Mesenchymal stem cell (in vitro differentiated cells and primary cell): ENCODE measurements at regions not wholly inside any gene's neighbourhood (a gene's known extent, or its start where the extent isn't known, plus 50 kb on each side); places are given as distances from the start of the nearest gene placed in this dataset.

Experiments used
- DNase-seq: peaks from one replicate; pipeline ENCODE4 v3.0.0-alpha.2; 2013
- H2AFZ ChIP-seq: one replicate; pipeline ENCODE4 v1.6.1; 2013; ENCODE audit warnings: low read depth, mild to moderate bottlenecking, control low read depth, inconsistent platforms, low read length, moderate library complexity
- H2AK5ac ChIP-seq: 2 replicates; pipeline ENCODE4 v1.6.1; 2013; ENCODE audit warnings: low read length, moderate library complexity, mild to moderate bottlenecking, inconsistent platforms; ENCODE audit not compliant: severe bottlenecking
- H2BK120ac ChIP-seq: one replicate; pipeline ENCODE4 v1.6.1; 2013; ENCODE audit warnings: low read depth, mild to moderate bottlenecking, inconsistent platforms, low read length, moderate library complexity
- H2BK12ac ChIP-seq, 2 experiments: one replicate each; pipeline ENCODE4 v1.6.1; 2013; ENCODE audit warnings: inconsistent platforms in 2 of 2, low read length in 2 of 2, mild to moderate bottlenecking in 2 of 2, moderate library complexity in 2 of 2, control low read depth in 1 of 2
- H2BK15ac ChIP-seq: one replicate; pipeline ENCODE4 v1.6.1; 2013; ENCODE audit warnings: mild to moderate bottlenecking, low read depth, inconsistent platforms; ENCODE audit not compliant: poor library complexity, severe bottlenecking
- H2BK5ac ChIP-seq: 2 replicates; pipeline ENCODE4 v1.6.1; 2013; ENCODE audit warnings: low read depth, mild to moderate bottlenecking, low read length, control low read depth, inconsistent platforms; ENCODE audit not compliant: poor library complexity, severe bottlenecking
- H3K14ac ChIP-seq, 2 experiments: one replicate each; pipeline ENCODE4 v1.6.1; 2013; ENCODE audit warnings: inconsistent platforms in 2 of 2, low read length in 2 of 2, control low read depth in 1 of 2, mild to moderate bottlenecking in 1 of 2, moderate library complexity in 1 of 2
- H3K18ac ChIP-seq, 2 experiments: one replicate each; pipeline ENCODE4 v1.6.1; 2013; ENCODE audit warnings: inconsistent platforms in 2 of 2, low read length in 2 of 2, control low read depth in 1 of 2, low read depth in 1 of 2, mild to moderate bottlenecking in 1 of 2
- H3K23ac ChIP-seq, 2 experiments: one replicate each; pipeline ENCODE4 v1.6.1; 2013; ENCODE audit warnings: inconsistent platforms in 2 of 2, low read length in 2 of 2, mild to moderate bottlenecking in 2 of 2, moderate library complexity in 2 of 2, control low read depth in 1 of 2
- H3K27ac ChIP-seq: 2 replicates; pipeline ENCODE4 v1.5.1; 2013; ENCODE audit warnings: mild to moderate bottlenecking, moderate library complexity, low read length, control low read depth, inconsistent platforms; ENCODE audit not compliant: poor library complexity, severe bottlenecking
- H3K27me3 ChIP-seq, 2 experiments: 2 replicates each; pipeline versions ENCODE4 v1.6.1 to v1.7.0; 2013; ENCODE audit warnings: low read length in 2 of 2, mild to moderate bottlenecking in 2 of 2, moderate library complexity in 2 of 2, control low read depth in 1 of 2, inconsistent platforms in 1 of 2; ENCODE audit not compliant: control insufficient read depth in 1 of 2, insufficient read depth in 1 of 2
- H3K36me3 ChIP-seq, 2 experiments: 2 replicates each; pipeline versions ENCODE4 v1.6.1 to v1.7.0; 2013; ENCODE audit warnings: low read length in 2 of 2, control low read depth in 1 of 2, inconsistent platforms in 1 of 2, low read depth in 1 of 2, mild to moderate bottlenecking in 1 of 2; ENCODE audit not compliant: insufficient read depth in 2 of 2, control insufficient read depth in 1 of 2
- H3K4ac ChIP-seq, 2 experiments: one replicate each; pipeline ENCODE4 v1.6.1; 2013; ENCODE audit warnings: inconsistent platforms in 2 of 2, low read length in 2 of 2, mild to moderate bottlenecking in 2 of 2, moderate library complexity in 2 of 2, control low read depth in 1 of 2, low read depth in 1 of 2
- H3K4me1 ChIP-seq: 2 replicates; pipeline ENCODE4 v1.6.1; 2013; ENCODE audit warnings: low read depth, low read length, control low read depth; ENCODE audit not compliant: control insufficient read depth, insufficient read depth
- H3K4me2 ChIP-seq: 2 replicates; pipeline ENCODE4 v1.6.1; 2013; ENCODE audit warnings: low read length, mild to moderate bottlenecking, inconsistent platforms; ENCODE audit not compliant: poor library complexity, severe bottlenecking
- H3K4me3 ChIP-seq, 2 experiments: 2 replicates each; pipeline versions ENCODE4 v1.5.1 to v1.7.0; 2013; ENCODE audit warnings: low read length in 2 of 2, mild to moderate bottlenecking in 2 of 2, control low read depth in 1 of 2, low read depth in 1 of 2; ENCODE audit not compliant: insufficient read depth in 1 of 2
- H3K79me1 ChIP-seq: replicated peaks from 2 replicates; pipeline ENCODE4 v1.6.1; 2013; ENCODE audit warnings: mild to moderate bottlenecking, control low read depth, low read length, inconsistent platforms; ENCODE audit not compliant: poor library complexity, severe bottlenecking
- H3K9ac ChIP-seq: 2 replicates; pipeline ENCODE4 v1.7.0; 2013; ENCODE audit warnings: mild to moderate bottlenecking, low read length, moderate library complexity
- H3K9me3 ChIP-seq: 2 replicates; pipeline ENCODE4 v1.7.0; 2013; ENCODE audit warnings: mild to moderate bottlenecking, low read length; ENCODE audit not compliant: control insufficient read depth
- H4K8ac ChIP-seq: one replicate; pipeline ENCODE4 v1.6.1; 2013; ENCODE audit warnings: inconsistent platforms, mild to moderate bottlenecking, low read length, moderate library complexity
- H4K91ac ChIP-seq: one replicate; pipeline ENCODE4 v1.6.1; 2013; ENCODE audit warnings: mild to moderate bottlenecking, low read length, inconsistent platforms
- WGBS: methylation state at CpG from one replicate; pipeline ENCODE4 v1.1.7; 2013; ENCODE audit warnings: mixed read lengths; 5-methylcytosine and 5-hydroxymethylcytosine counted together

GRCh38 chr12:94749890-94750289 is 99.5 kb upstream of the TMCC3 start:
- Histone ChIP-seq H2BK5ac (no peak overlapping the region), H3K23ac (no peak overlapping the region), H3K9me3 (no peaks in the 10 kb centered on the region), H2BK15ac (no peak overlapping the region), H3K9ac (no peak overlapping the region), H2AFZ (no peak overlapping the region), H2BK12ac (no peak overlapping the region), H3K79me1 (no peaks in the 10 kb centered on the region), H4K91ac (no peak overlapping the region), H3K4me3 (no peak overlapping the region), H3K18ac (no peak overlapping the region), H3K4me1 (no peaks in the 10 kb centered on the region), H3K14ac (no peak overlapping the region), H3K27me3 (peaks cover 8 to 35% of the 10 kb centered on the region in 2 experiments), H3K4me2 (no peak overlapping the region), H3K36me3 (no peaks in the 10 kb centered on the region), H3K4ac (no peak overlapping the region), H2AK5ac (no peak overlapping the region), H2BK120ac (no peak overlapping the region), H4K8ac (no peak overlapping the region), H3K27ac (no peak overlapping the region)
- DNase-seq: no peak
- WGBS: 95% methylated on average over 6 of the region's 6 CpGs

- Histone ChIP-seq H3K27ac (no peak overlapping the region), H2AK5ac (no peak overlapping the region), H3K4me1 (no peaks in the 10 kb centered on the region), H3K4ac (no peak overlapping the region), H2BK12ac (no peak overlapping the region), H3K4me3 (no peak overlapping the region), H3K36me3 (no peaks in the 10 kb centered on the region), H3K9me3 (no peaks in the 10 kb centered on the region), H4K8ac (no peak overlapping the region), H3K79me1 (no peaks in the 10 kb centered on the region), H2BK120ac (no peak overlapping the region), H3K4me2 (no peak overlapping the region), H2BK5ac (no peak overlapping the region), H3K27me3 (peaks cover 8 to 38% of the 10 kb centered on the region in 2 experiments), H3K18ac (no peak overlapping the region), H2BK15ac (no peak overlapping the region), H3K14ac (no peak overlapping the region), H3K23ac (no peak overlapping the region), H3K9ac (no peak overlapping the region), H2AFZ (no peak overlapping the region), H4K91ac (no peak overlapping the region)
- DNase-seq: no peak
- WGBS: 100% methylated on average over 3 of the region's 7 CpGs
Observed at GRCh38 chr12:94749455-94749854, 99.1 kb upstream of the TMCC3 start.

- no peaks in the 10 kb centered on the region for H3K36me3 ChIP-seq
- no peak overlapping the region for H3K23ac ChIP-seq
- H3K79me1 ChIP-seq: no peaks in the 10 kb centered on the region
- no peak overlapping the region for H3K9ac ChIP-seq
- WGBS: 91% methylated on average over 7 of the region's 10 CpGs
- no peaks in the 10 kb centered on the region for H3K9me3 ChIP-seq
- H3K4me3 ChIP-seq: no peak overlapping the region
- no peak overlapping the region for H2BK12ac ChIP-seq
- H3K4ac ChIP-seq: no peak overlapping the region
- H3K27me3 ChIP-seq: peaks cover 8 to 41% of the 10 kb centered on the region in 2 experiments
- no peak for DNase-seq
- no peak overlapping the region for H4K91ac ChIP-seq
- no peak overlapping the region for H2BK120ac ChIP-seq
- no peak overlapping the region for H2BK15ac ChIP-seq
- H3K27ac ChIP-seq: no peak overlapping the region
- no peak overlapping the region for H3K14ac ChIP-seq
- no peak overlapping the region for H2AK5ac ChIP-seq
- H2BK5ac ChIP-seq: no peak overlapping the region
- no peak overlapping the region for H3K4me2 ChIP-seq
- no peak overlapping the region for H2AFZ ChIP-seq
- H4K8ac ChIP-seq: no peak overlapping the region
- H3K18ac ChIP-seq: no peak overlapping the region
- no peaks in the 10 kb centered on the region for H3K4me1 ChIP-seq
Observed at GRCh38 chr12:94748726-94749421, 98.5 kb upstream of the TMCC3 start.

GRCh38 chr12:94745562-94745961 is 95.2 kb upstream of the TMCC3 start:
- Histone ChIP-seq H3K9me3 (no peaks in the 10 kb centered on the region), H3K79me1 (no peaks in the 10 kb centered on the region), H3K4me3 (no peak overlapping the region), H3K36me3 (no peaks in the 10 kb centered on the region), H3K9ac (no peak overlapping the region), H4K8ac (no peak overlapping the region), H2BK5ac (no peak overlapping the region), H3K27ac (no peak overlapping the region), H2BK15ac (no peak overlapping the region), H3K4me2 (no peak overlapping the region), H2AFZ (no peak overlapping the region), H3K27me3 (peaks cover 5 to 44% of the 10 kb centered on the region in 2 experiments), H4K91ac (no peak overlapping the region), H2BK120ac (no peak overlapping the region), H2AK5ac (no peak overlapping the region), H2BK12ac (no peak overlapping the region), H3K4me1 (no peaks in the 10 kb centered on the region), H3K23ac (no peak overlapping the region), H3K18ac (no peak overlapping the region), H3K4ac (no peak overlapping the region), H3K14ac (no peak overlapping the region)
- 77% methylated on average over 4 of the region's 4 CpGs for WGBS
- DNase-seq: no peak
